Mesendoderm (in vitro differentiated cells): ENCODE measurements at regions not wholly inside any gene's neighbourhood (a gene's known extent, or its start where the extent isn't known, plus 50 kb on each side); places are given as distances from the start of the nearest gene placed in this dataset.

Source experiments
- DNase-seq: peaks from one replicate; pipeline ENCODE4 v3.0.0; 2013
- H2AK5ac ChIP-seq: 2 replicates; pipeline ENCODE4 v1.6.1; 2013; ENCODE audit warnings: low read length, inconsistent platforms
- H2BK120ac ChIP-seq: 2 replicates; pipeline ENCODE4 v1.6.1; 2013; ENCODE audit warnings: low read depth, mild to moderate bottlenecking, low read length, moderate library complexity, mixed read lengths
- H2BK15ac ChIP-seq: replicated peaks from 2 replicates; pipeline ENCODE4 v1.6.1; 2013; ENCODE audit warnings: low read depth, mild to moderate bottlenecking, moderate library complexity
- H2BK5ac ChIP-seq: 2 replicates; pipeline ENCODE4 v1.6.1; 2013; ENCODE audit warnings: low read length, inconsistent platforms
- H3K18ac ChIP-seq: 2 replicates; pipeline ENCODE4 v1.6.1; 2013; ENCODE audit warnings: mild to moderate bottlenecking, low read length, mixed read lengths
- H3K23ac ChIP-seq: one replicate; pipeline ENCODE4 v1.6.1; 2013; ENCODE audit warnings: low read length
- H3K27ac ChIP-seq: 2 replicates; pipeline ENCODE4 v1.5.1; 2013; ENCODE audit warnings: low read depth, mild to moderate bottlenecking, inconsistent platforms, low read length, moderate library complexity
- H3K27me3 ChIP-seq: 2 replicates; pipeline ENCODE4 v1.6.1; 2013; ENCODE audit warnings: low read length, control low read depth, mild to moderate bottlenecking, inconsistent platforms; ENCODE audit not compliant: insufficient read depth, poor library complexity
- H3K36me3 ChIP-seq: 2 replicates; pipeline ENCODE4 v1.6.1; 2013; ENCODE audit warnings: low read length, inconsistent platforms; ENCODE audit not compliant: control insufficient read depth, insufficient read depth
- H3K4ac ChIP-seq: one replicate; pipeline ENCODE4 v1.6.1; 2013; ENCODE audit warnings: low read depth, mild to moderate bottlenecking, low read length, moderate library complexity
- H3K4me1 ChIP-seq: 2 replicates; pipeline ENCODE4 v1.6.1; 2013; ENCODE audit warnings: low read depth, low read length, inconsistent platforms; ENCODE audit not compliant: control insufficient read depth
- H3K4me2 ChIP-seq: 2 replicates; pipeline ENCODE4 v1.6.1; 2013; ENCODE audit warnings: low read length
- H3K4me3 ChIP-seq: 2 replicates; pipeline ENCODE4 v1.5.1; 2013; ENCODE audit warnings: mild to moderate bottlenecking, low read length
- H3K56ac ChIP-seq: one replicate; pipeline ENCODE4 v1.6.1; 2013; ENCODE audit warnings: low read length
- H3K79me1 ChIP-seq: 2 replicates; pipeline ENCODE4 v1.6.1; 2013; ENCODE audit warnings: low read length, inconsistent platforms
- H3K79me2 ChIP-seq: 2 replicates; pipeline ENCODE4 v1.6.1; 2013; ENCODE audit warnings: mild to moderate bottlenecking, low read length; ENCODE audit not compliant: control insufficient read depth, insufficient read depth
- H3K9ac ChIP-seq: 2 replicates; pipeline ENCODE4 v1.6.1; 2013; ENCODE audit warnings: low read length, inconsistent platforms
- H4K5ac ChIP-seq: one replicate; pipeline ENCODE4 v1.6.1; 2013; ENCODE audit warnings: low read length
- H4K8ac ChIP-seq: one replicate; pipeline ENCODE4 v1.6.1; 2013; ENCODE audit warnings: low read depth, mild to moderate bottlenecking, control low read depth, low read length, moderate library complexity
- WGBS: extraction: QIAGEN DNeasy Blood & Tissue Kit; methylation state at CpG from one replicate; pipeline ENCODE4 v1.1.7; 2013; ENCODE audit warnings: low lambda C conversion rate, missing lambda C conversion rate; ENCODE audit not compliant: insufficient coverage; ENCODE audit errors: extremely low coverage; 5-methylcytosine and 5-hydroxymethylcytosine counted together

- peak; percentile 87 for DNase-seq
- Histone ChIP-seq H3K23ac (no peak overlapping the region), H3K27ac (peak overlapping the region; percentile 43), H3K4me1 (peaks cover 11% of the 10 kb centered on the region), H3K18ac (peak overlapping the region; percentile 75), H3K56ac (peak overlapping the region; percentile 46), H4K8ac (no peak overlapping the region), H2BK5ac (no peak overlapping the region), H3K9ac (no peak overlapping the region), H3K36me3 (no peaks in the 10 kb centered on the region), H2BK120ac (no peak overlapping the region), H3K27me3 (no peaks in the 10 kb centered on the region), H3K4me2 (no peak overlapping the region), H3K79me2 (no peaks in the 10 kb centered on the region), H4K5ac (no peak overlapping the region), H2AK5ac (no peak overlapping the region), H2BK15ac (no peak overlapping the region), H3K4ac (peak overlapping the region; percentile 71), H3K79me1 (no peaks in the 10 kb centered on the region), H3K4me3 (no peak overlapping the region)
- no CpG with 5 or more reads among the region's 3 CpGs for WGBS
These were observed 251.8 kb upstream of the DMRT1 start for GRCh38 chr9:589723-590122.

- no CpG with 5 or more reads among the region's 4 CpGs for WGBS
- DNase-seq = peak; percentile 61
- Histone ChIP-seq H2BK15ac (no peak overlapping the region), H2BK120ac (no peak overlapping the region), H2AK5ac (no peak overlapping the region), H3K27me3 (no peaks in the 10 kb centered on the region), H3K4ac (no peak overlapping the region), H3K4me1 (peaks cover 11% of the 10 kb centered on the region), H3K9ac (no peak overlapping the region), H4K8ac (no peak overlapping the region), H3K36me3 (no peaks in the 10 kb centered on the region), H3K56ac (no peak overlapping the region), H3K4me2 (no peak overlapping the region), H3K27ac (no peak overlapping the region), H3K79me1 (no peaks in the 10 kb centered on the region), H4K5ac (no peak overlapping the region), H3K79me2 (no peaks in the 10 kb centered on the region), H3K4me3 (no peak overlapping the region), H2BK5ac (no peak overlapping the region), H3K18ac (no peak overlapping the region), H3K23ac (no peak overlapping the region)
These were observed 250.2 kb upstream of the DMRT1 start for GRCh38 chr9:591292-591691.

- Histone ChIP-seq H3K27ac (peak overlapping the region; percentile 47), H3K18ac (no peak overlapping the region), H3K36me3 (no peaks in the 10 kb centered on the region), H3K27me3 (no peaks in the 10 kb centered on the region), H3K79me1 (no peaks in the 10 kb centered on the region), H3K4me3 (no peak overlapping the region), H3K9ac (no peak overlapping the region), H4K5ac (no peak overlapping the region), H3K4ac (no peak overlapping the region), H3K23ac (no peak overlapping the region), H4K8ac (no peak overlapping the region), H2AK5ac (no peak overlapping the region), H3K4me1 (peaks cover 11% of the 10 kb centered on the region), H3K79me2 (no peaks in the 10 kb centered on the region), H2BK5ac (no peak overlapping the region), H3K56ac (no peak overlapping the region), H3K4me2 (no peak overlapping the region), H2BK15ac (no peak overlapping the region), H2BK120ac (no peak overlapping the region)
- DNase-seq = peak; percentile 75
- no CpG with 5 or more reads among the region's 9 CpGs for WGBS
These were observed 249.3 kb upstream of the DMRT1 start for GRCh38 chr9:592225-592624.

- H2BK5ac ChIP-seq = no peak overlapping the region
- H2BK15ac ChIP-seq = no peak overlapping the region
- H3K56ac ChIP-seq = no peak overlapping the region
- no peak overlapping the region for H3K4ac ChIP-seq
- no peak overlapping the region for H3K18ac ChIP-seq
- DNase-seq = no peak
- no peak overlapping the region for H3K23ac ChIP-seq
- no peak overlapping the region for H2AK5ac ChIP-seq
- WGBS = no CpG with 5 or more reads among the region's 3 CpGs
- no peak overlapping the region for H3K4me2 ChIP-seq
- H3K4me1 ChIP-seq = peaks cover 11% of the 10 kb centered on the region
- H3K79me2 ChIP-seq = no peaks in the 10 kb centered on the region
- no peak overlapping the region for H4K5ac ChIP-seq
- no peaks in the 10 kb centered on the region for H3K27me3 ChIP-seq
- H3K9ac ChIP-seq = no peak overlapping the region
- H3K79me1 ChIP-seq = no peaks in the 10 kb centered on the region
- no peak overlapping the region for H3K27ac ChIP-seq
- H3K4me3 ChIP-seq = no peak overlapping the region
- no peak overlapping the region for H4K8ac ChIP-seq
- no peak overlapping the region for H2BK120ac ChIP-seq
- no peaks in the 10 kb centered on the region for H3K36me3 ChIP-seq
These were observed 248.8 kb upstream of the DMRT1 start for GRCh38 chr9:592733-593132.

GRCh38 chr9:593809-594208 is 247.7 kb upstream of the DMRT1 start:
- no CpG with 5 or more reads among the region's 2 CpGs for WGBS
- no peak overlapping the region for H3K4ac ChIP-seq
- H3K27ac ChIP-seq = no peak overlapping the region
- H3K36me3 ChIP-seq = no peaks in the 10 kb centered on the region
- H3K23ac ChIP-seq = no peak overlapping the region
- H3K79me2 ChIP-seq = no peaks in the 10 kb centered on the region
- H3K4me3 ChIP-seq = no peak overlapping the region
- peaks cover 11% of the 10 kb centered on the region for H3K4me1 ChIP-seq
- no peak overlapping the region for H2BK5ac ChIP-seq
- no peak overlapping the region for H4K5ac ChIP-seq
- no peak overlapping the region for H2BK15ac ChIP-seq
- H3K4me2 ChIP-seq = no peak overlapping the region
- no peak overlapping the region for H3K56ac ChIP-seq
- no peak overlapping the region for H2AK5ac ChIP-seq
- no peak overlapping the region for H4K8ac ChIP-seq
- DNase-seq = no peak
- no peak overlapping the region for H3K18ac ChIP-seq
- H2BK120ac ChIP-seq = no peak overlapping the region
- H3K9ac ChIP-seq = no peak overlapping the region
- no peaks in the 10 kb centered on the region for H3K27me3 ChIP-seq
- no peaks in the 10 kb centered on the region for H3K79me1 ChIP-seq

- no CpG with 5 or more reads among the region's 2 CpGs for WGBS
- no peaks in the 10 kb centered on the region for H3K27me3 ChIP-seq
- no peak overlapping the region for H4K5ac ChIP-seq
- H4K8ac ChIP-seq = no peak overlapping the region
- no peak overlapping the region for H3K56ac ChIP-seq
- no peaks in the 10 kb centered on the region for H3K79me1 ChIP-seq
- H2AK5ac ChIP-seq = no peak overlapping the region
- H3K27ac ChIP-seq = no peak overlapping the region
- H2BK120ac ChIP-seq = no peak overlapping the region
- no peaks in the 10 kb centered on the region for H3K4me1 ChIP-seq
- H3K4ac ChIP-seq = no peak overlapping the region
- no peaks in the 10 kb centered on the region for H3K36me3 ChIP-seq
- no peak overlapping the region for H2BK15ac ChIP-seq
- no peak overlapping the region for H2BK5ac ChIP-seq
- H3K23ac ChIP-seq = no peak overlapping the region
- no peak overlapping the region for H3K18ac ChIP-seq
- H3K9ac ChIP-seq = no peak overlapping the region
- no peaks in the 10 kb centered on the region for H3K79me2 ChIP-seq
- H3K4me3 ChIP-seq = no peak overlapping the region
- no peak overlapping the region for H3K4me2 ChIP-seq
- no peak for DNase-seq
These were observed 244.8 kb upstream of the DMRT1 start for GRCh38 chr9:596703-597102.
